Neuronal stem cell (in vitro differentiated cells): ENCODE measurements at regions not wholly inside any gene's neighbourhood (a gene's known extent, or its start where the extent isn't known, plus 50 kb on each side); places are given as distances from the start of the nearest gene placed in this dataset.
"Not testable (repeated sequence)": the region's sequence is repeated elsewhere in the genome, so short reads cannot be mapped to it uniquely, and the experiment has no call there.

Source experiments
- DNase-seq: peaks from one replicate; pipeline ENCODE4 v3.0.0-alpha.2; 2013; ENCODE audit warnings: low spot score
- H2AFZ ChIP-seq: one replicate; pipeline ENCODE4 v1.6.1; 2013; ENCODE audit warnings: mild to moderate bottlenecking, low read length, inconsistent platforms
- H2AK5ac ChIP-seq: 2 replicates; pipeline ENCODE4 v1.6.1; 2013; ENCODE audit warnings: low read depth, mild to moderate bottlenecking, inconsistent platforms, low read length, moderate library complexity, mixed read lengths
- H2BK120ac ChIP-seq: 2 replicates; pipeline ENCODE4 v1.6.1; 2013; ENCODE audit warnings: low read depth, mild to moderate bottlenecking, inconsistent platforms, low read length, moderate library complexity, mixed read lengths
- H2BK12ac ChIP-seq: one replicate; pipeline ENCODE4 v1.6.1; 2013; ENCODE audit warnings: low read length, inconsistent platforms
- H2BK15ac ChIP-seq: 2 replicates; pipeline ENCODE4 v1.6.1; 2013; ENCODE audit warnings: mild to moderate bottlenecking, low read length, inconsistent platforms, mixed read lengths
- H2BK5ac ChIP-seq: one replicate; pipeline ENCODE4 v1.6.1; 2013; ENCODE audit warnings: inconsistent platforms, mild to moderate bottlenecking, low read length, moderate library complexity
- H3K14ac ChIP-seq: one replicate; pipeline ENCODE4 v1.6.1; 2013; ENCODE audit warnings: low read length, inconsistent platforms
- H3K18ac ChIP-seq: 2 replicates; pipeline ENCODE4 v1.6.1; 2013; ENCODE audit warnings: low read length, inconsistent platforms
- H3K23ac ChIP-seq: 2 replicates; pipeline ENCODE4 v1.6.1; 2013; ENCODE audit warnings: low read depth, mild to moderate bottlenecking, mixed read lengths, low read length, inconsistent platforms; ENCODE audit not compliant: poor library complexity
- H3K27ac ChIP-seq: replicated peaks from 3 replicates; pipeline ENCODE4 v1.5.1; 2013; ENCODE audit warnings: low read length, inconsistent platforms
- H3K27me3 ChIP-seq, 3 experiments: 2 replicates each; pipeline ENCODE4 v1.6.1; 2013; ENCODE audit warnings: low read length in 3 of 3, mild to moderate bottlenecking in 2 of 3, inconsistent platforms in 1 of 3, low read depth in 1 of 3, mixed read lengths in 1 of 3, moderate library complexity in 1 of 3; ENCODE audit not compliant: control insufficient read depth in 3 of 3, insufficient read depth in 3 of 3
- H3K36me3 ChIP-seq, 2 donors: replicated peaks in 1 of 2; 2 replicates each; pipeline ENCODE4 v1.6.1; 2013; ENCODE audit warnings: low read length in 2 of 2; ENCODE audit not compliant: control insufficient read depth in 2 of 2, insufficient read depth in 2 of 2
- H3K4ac ChIP-seq: 2 replicates; pipeline ENCODE4 v1.6.1; 2013; ENCODE audit warnings: inconsistent platforms, mild to moderate bottlenecking, low read length, moderate library complexity
- H3K4me1 ChIP-seq, 2 donors: 1 replicate in 1 of 2; 2 replicates in 1 of 2; pipeline ENCODE4 v1.6.1; 2013; ENCODE audit warnings: low read length in 2 of 2, low read depth in 1 of 2; ENCODE audit not compliant: control insufficient read depth in 2 of 2, insufficient read depth in 1 of 2
- H3K4me2 ChIP-seq: one replicate; pipeline ENCODE4 v1.6.1; 2013; ENCODE audit warnings: mild to moderate bottlenecking, low read length, inconsistent platforms; ENCODE audit not compliant: insufficient read depth, poor library complexity, severe bottlenecking
- H3K4me3 ChIP-seq, 2 donors: 2 replicates each; pipeline ENCODE4 v1.5.1; 2013; ENCODE audit warnings: low read length in 2 of 2, mild to moderate bottlenecking in 2 of 2, inconsistent platforms in 1 of 2, moderate library complexity in 1 of 2
- H3K79me1 ChIP-seq: one replicate; pipeline ENCODE4 v1.6.1; 2013; ENCODE audit warnings: low read depth, mild to moderate bottlenecking, inconsistent platforms, low read length, moderate library complexity
- H3K9ac ChIP-seq: one replicate; pipeline ENCODE4 v1.6.1; 2013; ENCODE audit warnings: mild to moderate bottlenecking, low read depth, low read length, inconsistent platforms; ENCODE audit not compliant: poor library complexity
- H3K9me3 ChIP-seq, 2 donors: replicated peaks in 1 of 2; 2 replicates each; pipeline versions ENCODE3 to v1.6.1; 2013; ENCODE audit warnings: low read length in 2 of 2, mild to moderate bottlenecking in 2 of 2, inconsistent platforms in 1 of 2, low read depth in 1 of 2, mixed read lengths in 1 of 2, moderate library complexity in 1 of 2; ENCODE audit not compliant: control insufficient read depth in 2 of 2, insufficient read depth in 1 of 2
- H4K8ac ChIP-seq: one replicate; pipeline ENCODE4 v1.6.1; 2013; ENCODE audit warnings: low read depth, mild to moderate bottlenecking, inconsistent platforms, low read length, moderate library complexity
- H4K91ac ChIP-seq: one replicate; pipeline ENCODE4 v1.6.1; 2013; ENCODE audit warnings: low read length, low read depth, mild to moderate bottlenecking, inconsistent platforms; ENCODE audit not compliant: poor library complexity
- WGBS, 2 donors: extraction: QIAGEN DNeasy Blood & Tissue Kit; methylation state at CpG; one replicate each; pipeline ENCODE4 v1.1.7; 2013; ENCODE audit warnings: missing lambda C conversion rate in 2 of 2, mixed read lengths in 1 of 2; ENCODE audit not compliant: insufficient read length in 2 of 2, insufficient replicate concordance in 1 of 2; ENCODE audit errors: extremely low coverage in 2 of 2; 5-methylcytosine and 5-hydroxymethylcytosine counted together

GRCh38 chr2:84055816-84056215 lies 403.3 kb downstream of the SUCLG1 start:
- H2BK120ac ChIP-seq = no peak overlapping the region
- H2BK12ac ChIP-seq = no peak overlapping the region
- no peaks in the 10 kb centered on the region for H3K79me1 ChIP-seq
- no peak overlapping the region for H3K23ac ChIP-seq
- no peak overlapping the region for H2AK5ac ChIP-seq
- no peak overlapping the region for H2AFZ ChIP-seq
- H2BK15ac ChIP-seq = no peak overlapping the region
- DNase-seq = no peak
- no peak overlapping the region for H3K14ac ChIP-seq
- no peak overlapping the region for H3K4ac ChIP-seq
- no peaks in the 10 kb centered on the region for H3K36me3 ChIP-seq
- H3K18ac ChIP-seq = no peak overlapping the region
- no peaks in the 10 kb centered on the region for H3K9me3 ChIP-seq
- H3K27me3 ChIP-seq = no peaks in the 10 kb centered on the region
- no peaks in the 10 kb centered on the region for H3K4me1 ChIP-seq
- no peak overlapping the region for H4K91ac ChIP-seq
- no peak overlapping the region for H3K9ac ChIP-seq
- no peak overlapping the region for H3K4me3 ChIP-seq
- no peak overlapping the region for H3K4me2 ChIP-seq
- no CpG with 5 or more reads among the region's 1 CpG for WGBS, 2 donors
- no peak overlapping the region for H4K8ac ChIP-seq
- H2BK5ac ChIP-seq = no peak overlapping the region
- no peak overlapping the region for H3K27ac ChIP-seq

- H2BK5ac ChIP-seq, H3K9ac ChIP-seq, H2BK15ac ChIP-seq, H2BK12ac ChIP-seq, H2AFZ ChIP-seq, H3K18ac ChIP-seq, H3K23ac ChIP-seq, DNase-seq, H3K27me3 ChIP-seq, H3K27ac ChIP-seq, H3K36me3 ChIP-seq, H4K91ac ChIP-seq, H3K14ac ChIP-seq, H3K4me2 ChIP-seq, H3K9me3 ChIP-seq, H4K8ac ChIP-seq, H3K4me1 ChIP-seq, H3K4ac ChIP-seq, H3K4me3 ChIP-seq, H2AK5ac ChIP-seq, H3K79me1 ChIP-seq, H2BK120ac ChIP-seq: not testable (repeated sequence)
- no CpG with 5 or more reads among the region's 1 CpG for WGBS, 2 donors
These were observed 404.5 kb downstream of the SUCLG1 start for GRCh38 chr2:84054577-84054976.

- Histone ChIP-seq H3K4me3 (no peak overlapping the region), H3K27ac (no peak overlapping the region), H3K23ac (no peak overlapping the region), H3K4ac (no peak overlapping the region), H3K18ac (no peak overlapping the region), H3K4me1 (no peaks in the 10 kb centered on the region), H2BK5ac (no peak overlapping the region), H2BK12ac (no peak overlapping the region), H3K36me3 (no peaks in the 10 kb centered on the region), H4K91ac (no peak overlapping the region), H3K27me3 (no peaks in the 10 kb centered on the region), H2AK5ac (no peak overlapping the region), H3K9ac (no peak overlapping the region), H2AFZ (no peak overlapping the region), H2BK15ac (no peak overlapping the region), H3K9me3 (no peaks in the 10 kb centered on the region), H3K4me2 (no peak overlapping the region), H3K14ac (no peak overlapping the region), H4K8ac (no peak overlapping the region), H3K79me1 (no peaks in the 10 kb centered on the region), H2BK120ac (no peak overlapping the region)
- WGBS, 2 donors = no CpG with 5 or more reads among the region's 2 CpGs
- no peak for DNase-seq
These were observed 406.2 kb downstream of the SUCLG1 start for GRCh38 chr2:84052913-84053312.

DNA sequence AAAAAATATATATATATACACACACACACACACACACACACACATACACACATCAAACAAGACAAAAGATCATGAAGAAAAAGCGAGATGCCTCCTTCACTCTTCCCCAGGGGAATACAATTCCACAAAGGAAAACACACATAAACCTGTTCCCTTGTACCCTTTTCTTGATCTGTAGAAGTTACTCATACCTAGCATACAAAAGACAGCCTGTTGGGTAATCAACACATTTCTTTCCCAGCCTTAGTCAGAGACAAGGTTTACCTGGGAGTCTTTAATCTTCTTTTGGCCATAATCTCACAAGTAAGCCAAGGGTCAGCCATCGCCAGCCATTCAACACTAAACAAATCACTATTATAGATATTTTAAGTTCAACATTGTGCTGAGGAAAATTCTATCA lies 407.0 kb downstream of the SUCLG1 start:
- Histone ChIP-seq H3K9me3 (no peaks in the 10 kb centered on the region), H2AK5ac (no peak overlapping the region), H3K4me3 (no peak overlapping the region), H3K27me3 (no peaks in the 10 kb centered on the region), H4K8ac (no peak overlapping the region), H3K4me1 (no peaks in the 10 kb centered on the region), H3K23ac (no peak overlapping the region), H3K79me1 (no peaks in the 10 kb centered on the region), H3K4me2 (no peak overlapping the region), H2BK12ac (no peak overlapping the region), H4K91ac (no peak overlapping the region), H3K9ac (no peak overlapping the region), H2BK5ac (no peak overlapping the region), H2BK120ac (no peak overlapping the region), H3K18ac (no peak overlapping the region), H3K27ac (no peak overlapping the region), H3K4ac (no peak overlapping the region), H2AFZ (no peak overlapping the region), H2BK15ac (no peak overlapping the region), H3K36me3 (no peaks in the 10 kb centered on the region), H3K14ac (no peak overlapping the region)
- DNase-seq = no peak
- WGBS, 2 donors = no CpG with 5 or more reads among the region's 2 CpGs
